ENCODE measurements at regions not wholly inside any gene's neighbourhood (a gene's known extent, or its start where the extent isn't known, plus 50 kb on each side); places are given as distances from the start of the nearest gene placed in this dataset.

- TF ChIP-seq POLR2A (IDR thresholded peaks at IDR 0.05): no peak
- TF ChIP-seq CTCF (IDR thresholded peaks at IDR 0.05): no peak
- no peak for TF ChIP-seq POLR2AphosphoS5 (IDR thresholded peaks at IDR 0.05)
Measured at GRCh38 chr1:80249699-80250098, 1243.2 kb upstream of the ADGRL4 start.

Data from prostate gland (tissue), 2 donors.